Sigmoid colon (tissue), 4 donors: ENCODE measurements at regions not wholly inside any gene's neighbourhood (a gene's known extent, or its start where the extent isn't known, plus 50 kb on each side); places are given as distances from the start of the nearest gene placed in this dataset.

ENCODE experiments used
- CTCF ChIP-seq, 4 experiments: fragments of 450-650 bp in 3 of 4; fragments of 200-600 bp in 1 of 4; IDR thresholded peaks; one replicate each; pipeline ENCODE4 v1.5.1; 2016 to 2019; ENCODE audit warnings: antibody characterized with exemption in 4 of 4, mild to moderate bottlenecking in 3 of 4, moderate library complexity in 2 of 4
- EP300 ChIP-seq, 4 donors: sonication (generic); formaldehyde crosslinking; IDR thresholded peaks; one replicate each; pipeline ENCODE4 v1.6.1; 2017; ENCODE audit warnings: antibody characterized with exemption in 4 of 4
- POLR2A ChIP-seq, 2 donors: fragments of 450-650 bp; IDR thresholded peaks; one replicate each; pipeline ENCODE4 v1.6.1; 2016; ENCODE audit warnings: antibody characterized with exemption in 2 of 2, mild to moderate bottlenecking in 2 of 2, moderate library complexity in 2 of 2
- POLR2AphosphoS5 ChIP-seq, 4 donors: sonication (generic); formaldehyde crosslinking; IDR thresholded peaks; one replicate each; pipeline ENCODE4 v1.6.1; 2017; ENCODE audit warnings: antibody characterized with exemption in 4 of 4

DNA sequence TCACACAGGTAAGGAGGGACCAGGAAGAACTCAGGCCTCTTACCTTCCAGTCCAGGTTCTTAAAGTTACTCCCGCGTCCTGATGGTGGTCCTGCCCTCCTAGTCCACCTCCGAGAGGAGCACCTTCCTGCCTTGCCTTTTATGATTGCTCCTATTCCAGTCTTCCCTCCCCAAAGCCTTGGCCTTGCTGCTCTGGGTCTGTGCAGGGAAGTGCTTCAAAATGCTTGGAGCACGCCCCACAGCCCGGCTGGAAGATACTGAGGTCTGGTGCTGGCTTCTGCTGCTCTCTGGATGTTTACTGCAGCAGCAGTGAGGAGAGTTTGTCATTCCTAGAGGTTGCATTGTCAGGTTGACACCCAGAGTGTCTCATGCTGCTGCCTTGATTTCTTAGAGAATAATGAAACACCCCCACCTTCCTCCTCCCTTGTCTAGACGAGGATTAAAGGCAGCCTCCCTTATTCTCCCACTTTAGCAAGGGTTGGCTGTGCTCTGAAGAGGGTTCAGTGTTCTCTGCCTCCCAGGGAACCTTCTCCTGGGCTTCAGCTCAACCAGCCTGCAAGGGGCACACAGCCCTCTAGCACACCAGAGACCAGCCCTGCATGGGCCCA, 142.2 kb upstream of the CACNA1E start:
- TF ChIP-seq POLR2A (IDR thresholded peaks at IDR 0.05), result no peak
- TF ChIP-seq CTCF (IDR thresholded peaks at IDR 0.05), result no peak
- no peak for TF ChIP-seq EP300 (IDR thresholded peaks at IDR 0.05)
- TF ChIP-seq POLR2AphosphoS5 (IDR thresholded peaks at IDR 0.05), result no peak
